ENCODE measurements at regions not wholly inside any gene's neighbourhood (a gene's known extent, or its start where the extent isn't known, plus 50 kb on each side); places are given as distances from the start of the nearest gene placed in this dataset.

- DNase-seq: no peak
Observed at GRCh38 chr3:184659797-184660301, 52.0 kb downstream of the MAGEF1 start.

GRCh38 chr3:184658223-184658928, 53.5 kb downstream of the MAGEF1 start:
- peak in 1 of 2 experiments; percentile 21 for DNase-seq

- no peak for DNase-seq
Observed at GRCh38 chr3:184656829-184657681, 54.8 kb downstream of the MAGEF1 start.

GRCh38 chr3:184656458-184656828, 55.4 kb downstream of the MAGEF1 start:
- no peak for DNase-seq

- no peak for DNase-seq
Observed at GRCh38 chr3:184655597-184655996, 56.3 kb downstream of the MAGEF1 start.

GRCh38 chr3:184654375-184654774, 57.5 kb downstream of the MAGEF1 start:
- no peak for DNase-seq

- DNase-seq: peak; percentile 34 to 48
Observed at GRCh38 chr3:184652465-184652864, 59.4 kb downstream of the MAGEF1 start.

- no peak for DNase-seq
Observed at GRCh38 chr3:184651904-184652303, 60.0 kb downstream of the MAGEF1 start.

- no peak for DNase-seq
Observed at GRCh38 chr3:184648636-184649035, 63.2 kb downstream of the MAGEF1 start.

- no peak for DNase-seq
Observed at GRCh38 chr3:184647405-184647936, 64.4 kb downstream of the MAGEF1 start.

- no peak for DNase-seq
Observed at GRCh38 chr3:184645336-184645735, 66.5 kb downstream of the MAGEF1 start.

GRCh38 chr3:184643442-184643841, 68.4 kb downstream of the MAGEF1 start:
- DNase-seq: no peak

GRCh38 chr3:184642631-184643285, 69.1 kb downstream of the MAGEF1 start:
- DNase-seq: no peak

GRCh38 chr3:184641430-184641829, 70.4 kb downstream of the MAGEF1 start:
- DNase-seq: no peak

GRCh38 chr3:184639351-184639750, 72.5 kb downstream of the MAGEF1 start:
- no peak for DNase-seq

GRCh38 chr3:184637705-184638104, 74.2 kb downstream of the MAGEF1 start:
- peak; percentile 94 to 96 for DNase-seq

GRCh38 chr3:184636741-184637316, 75.0 kb downstream of the MAGEF1 start:
- DNase-seq: peak; percentile 33 to 36

- DNase-seq: no peak
Observed at GRCh38 chr3:184635774-184636173, 74.2 kb downstream of the EPHB3 start.

GRCh38 chr3:184635126-184635525, 73.5 kb downstream of the EPHB3 start:
- DNase-seq: no peak

GRCh38 chr3:184633237-184633579, 71.6 kb downstream of the EPHB3 start:
- no peak for DNase-seq

GRCh38 chr3:184632551-184633236, 71.1 kb downstream of the EPHB3 start:
- DNase-seq: no peak

All from Kasumi-1 (cell line).